K562 (cell line): ENCODE measurements at regions not wholly inside any gene's neighbourhood (a gene's known extent, or its start where the extent isn't known, plus 50 kb on each side); places are given as distances from the start of the nearest gene placed in this dataset.
A peak's percentile ranks its signal among the peaks of the same experiment; 100 is the strongest.

Experiments
- ATAC-seq: fragments of 200-7000 bp; cut with Tn5 transposase; 3 replicates; pipeline ENCODE4 v1.9.1; 2020; ENCODE audit warnings: moderate library complexity
- BruUV-seq: library from RNA; stranded (reverse); fragments of 400-500 nt; replicated peaks from 2 replicates; lab custom pipeline; 2021; lab: Mats Ljungman, UMichigan
- CTCF ChIA-PET: fragments of 300-600 bp; formaldehyde crosslinking; extraction: SDS; loops from one replicate; lab custom pipeline; 2021; ENCODE audit warnings: low intra/inter-chr PET ratio; lab: Yijun Ruan, JAX
- POLR2A ChIA-PET: fragments of 300-600, 350-650 bp; sonication (Branson Sonifier 250); formaldehyde crosslinking; extraction: SDS; loops from one replicate; lab custom pipeline; 2021; ENCODE audit warnings: antibody characterized with exemption, inconsistent platforms; lab: Yijun Ruan, JAX
- DNase-seq, 4 experiments: peaks; one replicate each; pipeline versions ENCODE4 v3.0.0 to v3.0.0-alpha.2; 2011 to 2018; ENCODE audit warnings: low spot score in 3 of 4, mixed read lengths in 3 of 4; ENCODE audit errors: extremely low read depth in 1 of 4
- FAIRE-seq: peaks from 2 replicates; lab custom pipeline; 2011; peaks lifted over from hg19 to GRCh38; lab: Jason Lieb, UNC
- H2AFZ ChIP-seq: 2 replicates; pipeline ENCODE4 v1.6.0; 2011; ENCODE audit warnings: low read depth, low read length, control low read depth, inconsistent platforms
- H3K27ac ChIP-seq: fragments of 200-600 bp; 3 replicates; pipeline ENCODE4 v1.8.0; 2011; ENCODE audit warnings: low read depth, mild to moderate bottlenecking, control low read depth, inconsistent platforms, low read length, moderate library complexity, mixed read lengths; ENCODE audit errors: extremely low read depth
- H3K27me3 ChIP-seq, 2 experiments: fragments of 300-600 bp in 1 of 2; 2 replicates in 1 of 2; 3 replicates in 1 of 2; pipeline versions ENCODE4 v1.6.0 to v1.8.0; 2011; ENCODE audit warnings: inconsistent platforms in 2 of 2, low read length in 2 of 2, mild to moderate bottlenecking in 1 of 2, mixed read lengths in 1 of 2, moderate library complexity in 1 of 2; ENCODE audit not compliant: control insufficient read depth in 2 of 2, insufficient read depth in 2 of 2
- H3K36me3 ChIP-seq: fragments of 300-600 bp; 3 replicates; pipeline ENCODE4 v1.8.0; 2011; ENCODE audit warnings: mild to moderate bottlenecking, low read length, inconsistent platforms; ENCODE audit not compliant: control insufficient read depth, insufficient read depth
- H3K4me1 ChIP-seq, 2 experiments: fragments of 200-600 bp in 1 of 2; replicated peaks in 1 of 2; 2 replicates in 1 of 2; 3 replicates in 1 of 2; pipeline versions ENCODE4 v1.5.1 to v1.8.0; 2011; ENCODE audit warnings: inconsistent platforms in 2 of 2, low read length in 2 of 2, mild to moderate bottlenecking in 1 of 2, mixed read lengths in 1 of 2, moderate library complexity in 1 of 2; ENCODE audit not compliant: control insufficient read depth in 2 of 2, insufficient read depth in 2 of 2
- H3K4me2 ChIP-seq: 2 replicates; pipeline ENCODE4 v1.6.1; 2011; ENCODE audit warnings: low read length, control low read depth, inconsistent platforms, mixed read lengths; ENCODE audit not compliant: insufficient read depth
- H3K4me3 ChIP-seq: fragments of 200-600 bp; sonication (generic), shearing (Covaris generic); 2 replicates; pipeline ENCODE4 v1.5.1; 2016; ENCODE audit warnings: control low read depth, inconsistent platforms
- H3K79me2 ChIP-seq: fragments of 200-600 bp; 3 replicates; pipeline ENCODE4 v1.8.0; 2011; ENCODE audit warnings: low read length, inconsistent platforms; ENCODE audit not compliant: control insufficient read depth, insufficient read depth
- H3K9ac ChIP-seq, 2 experiments: 2 replicates each; pipeline versions ENCODE4 v1.6.0 to v1.6.1; 2011; ENCODE audit warnings: low read depth in 2 of 2, low read length in 2 of 2, control low read depth in 1 of 2, inconsistent platforms in 1 of 2, mild to moderate bottlenecking in 1 of 2, mixed read lengths in 1 of 2; ENCODE audit not compliant: insufficient read depth in 1 of 2
- H3K9me1 ChIP-seq: one replicate; pipeline ENCODE4 v1.6.0; 2011; ENCODE audit warnings: inconsistent platforms, mild to moderate bottlenecking, low read length, moderate library complexity; ENCODE audit not compliant: control insufficient read depth, insufficient read depth
- H3K9me3 ChIP-seq: replicated peaks from 2 replicates; pipeline ENCODE4 v1.5.1; 2011; ENCODE audit warnings: low read depth, low read length, inconsistent platforms; ENCODE audit not compliant: control insufficient read depth, insufficient read depth
- H4K20me1 ChIP-seq: replicated peaks from 2 replicates; pipeline ENCODE4 v1.6.1; 2011; ENCODE audit warnings: low read length, inconsistent platforms, mixed read lengths; ENCODE audit not compliant: control insufficient read depth, insufficient read depth
- EHMT2 ChIP-seq: fragments of 450-650 bp; IDR thresholded peaks from 2 replicates; pipeline ENCODE4 v1.6.1; 2018; ENCODE audit warnings: antibody characterized with exemption
- ZBTB5 ChIP-seq: fragments of 450-650 bp; IDR thresholded peaks from 2 replicates; pipeline ENCODE4 v1.6.1; 2017; ENCODE audit warnings: antibody characterized with exemption
- ZNF699 ChIP-seq: fragments of 250-450 bp; sonication (Bioruptor Pico); IDR thresholded peaks from 2 replicates; pipeline ENCODE4 v1.8.0; 2021; ENCODE audit warnings: mild to moderate bottlenecking, moderate library complexity; ENCODE audit not compliant: insufficient replicate concordance
- WGBS: fragments of 100-300 bp; shearing (Covaris generic); methylation state at CpG from one replicate; pipeline ENCODE4 v1.1.6; 2016; ENCODE audit warnings: low coverage, mixed read lengths; ENCODE audit not compliant: insufficient coverage; ENCODE audit errors: missing lambda C conversion rate; 5-methylcytosine and 5-hydroxymethylcytosine counted together
- in situ Hi-C: fragments of 300-500 bp; cut with MboI; formaldehyde crosslinking; loops from 4 replicates; pipeline ENCODE4 v1.15.0; 2018; ENCODE audit warnings: inconsistent platforms, mixed read lengths
- intact Hi-C: fragments of 100-400 bp; cut with micrococcal nuclease; formaldehyde crosslinking; loops from 2 replicates; pipeline ENCODE4 v1.14.2; 2022
- TF ChIP-seq, protein P1 (sequence below), 2 experiments: IDR thresholded peaks in 1 of 2; conservative IDR thresholded peaks in 1 of 2; 2 replicates each; pipeline ENCODE4 v1.6.1; 2016; ENCODE audit warnings: low read depth in 2 of 2, mild to moderate bottlenecking in 1 of 2, missing compliant biosample characterization in 1 of 2, missing genetic modification characterization in 1 of 2, moderate library complexity in 1 of 2
- TF ChIP-seq, protein P2 (sequence below): fragments of 200-400 bp; formaldehyde crosslinking; IDR thresholded peaks from 2 replicates; pipeline ENCODE4 v1.6.1; 2017; ENCODE audit warnings: mild to moderate bottlenecking, low read depth, low read length, moderate library complexity
- TF ChIP-seq, protein P3 (sequence below): fragments of 450-650 bp; IDR thresholded peaks from 2 replicates; pipeline ENCODE4 v1.6.1; 2016

DNA sequence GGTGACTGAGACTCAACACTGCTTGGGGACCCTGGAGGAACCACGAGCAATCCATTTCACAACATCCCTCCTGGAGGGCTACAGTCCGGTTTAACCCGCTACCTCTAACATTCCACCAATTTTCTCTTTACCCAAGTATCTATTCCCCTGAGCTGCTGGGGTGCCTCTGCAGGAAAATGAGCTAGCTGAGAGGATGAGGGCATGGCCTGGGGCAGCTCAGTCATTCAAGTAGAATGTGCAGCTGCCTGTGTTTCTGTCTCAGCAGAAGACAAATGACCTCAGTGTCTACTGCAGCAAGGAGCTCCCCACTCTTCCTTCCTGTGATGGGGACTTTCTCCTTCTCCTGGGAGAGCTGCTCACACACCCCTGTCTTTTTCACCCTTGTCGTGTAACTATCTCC is 120.8 kb downstream of the ZNF518B start:
- no peaks in the 10 kb centered on the region for H4K20me1 ChIP-seq
- WGBS: 58% methylated on average over 3 of the region's 4 CpGs
- peaks cover 0 to 9% of the 10 kb centered on the region in 2 experiments; a peak in 3 of 5 replicates for H3K4me1 ChIP-seq
- H3K79me2 ChIP-seq: no peaks in the 10 kb centered on the region
- no peak overlapping the region for H3K4me2 ChIP-seq
- no peak overlapping the region for H3K9ac ChIP-seq
- POLR2A ChIA-PET: interaction anchor here (1.0 to 1.7 kb wide), 2 partner anchors 9 to 15 kb away, joined by 4 to 5 read pairs; no protein-coding TSS in a partner anchor
- in situ Hi-C loops: no loop called here
- no peak for TF ChIP-seq EHMT2
- TF ChIP-seq ZBTB5: no peak
- H3K27ac ChIP-seq: no peak overlapping the region
- H3K36me3 ChIP-seq: no peaks in the 10 kb centered on the region
- no peaks in the 10 kb centered on the region for H3K27me3 ChIP-seq
- intact Hi-C loops: no loop called here
- DNase-seq (no peak), ATAC-seq (no peak), FAIRE-seq (no peak)
- CTCF ChIA-PET: no interaction called here
- H3K9me3 ChIP-seq: no peaks in the 10 kb centered on the region
- no peak overlapping the region for H2AFZ ChIP-seq
- H3K4me3 ChIP-seq: no peak overlapping the region
- BruUV-seq: no TSS peak
- no peaks in the 10 kb centered on the region for H3K9me1 ChIP-seq

DNA sequence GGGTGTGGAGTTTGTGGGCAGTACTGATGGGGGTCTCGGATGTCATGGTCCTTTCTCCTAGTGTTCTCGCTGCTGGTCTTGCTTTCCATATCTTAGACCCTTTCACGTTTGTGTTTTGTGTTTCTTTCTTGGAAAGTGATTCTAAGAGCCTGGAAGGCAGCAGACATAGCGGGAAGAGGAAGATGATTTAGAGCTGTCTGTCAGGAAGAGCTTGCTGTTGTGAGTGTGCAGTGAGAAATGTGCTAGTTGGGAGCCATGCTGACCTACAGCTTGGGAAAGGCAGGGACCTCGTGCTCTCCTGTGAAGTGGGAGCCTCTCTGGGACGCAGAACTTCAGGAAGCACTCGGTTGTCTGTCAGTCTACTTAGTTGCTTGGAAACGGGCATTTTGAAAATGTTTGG is 122.2 kb downstream of the ZNF518B start:
- H3K79me2 ChIP-seq: no peaks in the 10 kb centered on the region
- no peak overlapping the region for H3K27ac ChIP-seq
- no peak for DNase-seq
- FAIRE-seq: no peak
- H4K20me1 ChIP-seq: no peaks in the 10 kb centered on the region
- intact Hi-C loops: no loop called here
- CTCF ChIA-PET: no interaction called here
- 48% methylated on average over 8 of the region's 8 CpGs for WGBS
- no peaks in the 10 kb centered on the region for H3K9me1 ChIP-seq
- in situ Hi-C loops: no loop called here
- H3K9me3 ChIP-seq: no peaks in the 10 kb centered on the region
- H3K9ac ChIP-seq: no peak overlapping the region
- H3K27me3 ChIP-seq: no peaks in the 10 kb centered on the region
- H3K36me3 ChIP-seq: no peaks in the 10 kb centered on the region
- H2AFZ ChIP-seq: peak overlapping the region; percentile 79
- BruUV-seq: no TSS peak
- no peak overlapping the region for H3K4me3 ChIP-seq
- ATAC-seq: peak; percentile 27; the same call in 2 of the 3 replicates
- H3K4me1 ChIP-seq: peaks cover 0 to 16% of the 10 kb centered on the region in 2 experiments; a peak in 3 of 5 replicates
- POLR2A ChIA-PET: interaction anchor here (1.2 to 1.4 kb wide), 2 partner anchors 9 to 216 kb away, joined by 3 to 5 read pairs; no protein-coding TSS in a partner anchor
- H3K4me2 ChIP-seq: 0 out of 2 replicates have a peak overlapping the region, but pooled peaks have one; percentile 0
- TF ChIP-seq, protein P1, sequence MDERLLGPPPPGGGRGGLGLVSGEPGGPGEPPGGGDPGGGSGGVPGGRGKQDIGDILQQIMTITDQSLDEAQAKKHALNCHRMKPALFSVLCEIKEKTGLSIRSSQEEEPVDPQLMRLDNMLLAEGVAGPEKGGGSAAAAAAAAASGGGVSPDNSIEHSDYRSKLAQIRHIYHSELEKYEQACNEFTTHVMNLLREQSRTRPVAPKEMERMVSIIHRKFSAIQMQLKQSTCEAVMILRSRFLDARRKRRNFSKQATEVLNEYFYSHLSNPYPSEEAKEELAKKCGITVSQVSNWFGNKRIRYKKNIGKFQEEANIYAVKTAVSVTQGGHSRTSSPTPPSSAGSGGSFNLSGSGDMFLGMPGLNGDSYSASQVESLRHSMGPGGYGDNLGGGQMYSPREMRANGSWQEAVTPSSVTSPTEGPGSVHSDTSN (CRISPR knock-in tag; IDR thresholded peaks at IDR 0.05; ENCODE audit: low read depth): no peak
- TF ChIP-seq, protein P1 (tag; conservative IDR thresholded peaks at IDR 0.05; ENCODE audit: low read depth): peak; percentile 59
- TF ChIP-seq, protein P2, sequence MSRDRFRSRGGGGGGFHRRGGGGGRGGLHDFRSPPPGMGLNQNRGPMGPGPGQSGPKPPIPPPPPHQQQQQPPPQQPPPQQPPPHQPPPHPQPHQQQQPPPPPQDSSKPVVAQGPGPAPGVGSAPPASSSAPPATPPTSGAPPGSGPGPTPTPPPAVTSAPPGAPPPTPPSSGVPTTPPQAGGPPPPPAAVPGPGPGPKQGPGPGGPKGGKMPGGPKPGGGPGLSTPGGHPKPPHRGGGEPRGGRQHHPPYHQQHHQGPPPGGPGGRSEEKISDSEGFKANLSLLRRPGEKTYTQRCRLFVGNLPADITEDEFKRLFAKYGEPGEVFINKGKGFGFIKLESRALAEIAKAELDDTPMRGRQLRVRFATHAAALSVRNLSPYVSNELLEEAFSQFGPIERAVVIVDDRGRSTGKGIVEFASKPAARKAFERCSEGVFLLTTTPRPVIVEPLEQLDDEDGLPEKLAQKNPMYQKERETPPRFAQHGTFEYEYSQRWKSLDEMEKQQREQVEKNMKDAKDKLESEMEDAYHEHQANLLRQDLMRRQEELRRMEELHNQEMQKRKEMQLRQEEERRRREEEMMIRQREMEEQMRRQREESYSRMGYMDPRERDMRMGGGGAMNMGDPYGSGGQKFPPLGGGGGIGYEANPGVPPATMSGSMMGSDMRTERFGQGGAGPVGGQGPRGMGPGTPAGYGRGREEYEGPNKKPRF: no peak
- TF ChIP-seq, protein P3, sequence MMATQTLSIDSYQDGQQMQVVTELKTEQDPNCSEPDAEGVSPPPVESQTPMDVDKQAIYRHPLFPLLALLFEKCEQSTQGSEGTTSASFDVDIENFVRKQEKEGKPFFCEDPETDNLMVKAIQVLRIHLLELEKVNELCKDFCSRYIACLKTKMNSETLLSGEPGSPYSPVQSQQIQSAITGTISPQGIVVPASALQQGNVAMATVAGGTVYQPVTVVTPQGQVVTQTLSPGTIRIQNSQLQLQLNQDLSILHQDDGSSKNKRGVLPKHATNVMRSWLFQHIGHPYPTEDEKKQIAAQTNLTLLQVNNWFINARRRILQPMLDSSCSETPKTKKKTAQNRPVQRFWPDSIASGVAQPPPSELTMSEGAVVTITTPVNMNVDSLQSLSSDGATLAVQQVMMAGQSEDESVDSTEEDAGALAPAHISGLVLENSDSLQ: peak; percentile 81
- no peak for TF ChIP-seq ZNF699 (CRISPR knock-in tag)
